SK-N-SH treated with all-trans-retinoic acid at 6 μM for 48 hours (cell line): ENCODE measurements at regions not wholly inside any gene's neighbourhood (a gene's known extent, or its start where the extent isn't known, plus 50 kb on each side); places are given as distances from the start of the nearest gene placed in this dataset.

Source experiments
- ARNTL ChIP-seq: fragments of 450-650 bp; formaldehyde crosslinking; IDR thresholded peaks from 2 replicates; pipeline ENCODE4 v1.5.0; 2020; ENCODE audit warnings: low read depth, mild to moderate bottlenecking, moderate library complexity, borderline replicate concordance
- ESRRG ChIP-seq: fragments of 250-450 bp; sonication (Bioruptor Pico); IDR thresholded peaks from 2 replicates; pipeline ENCODE4 v1.6.1; 2021; ENCODE audit warnings: mild to moderate bottlenecking
- RARB ChIP-seq: fragments of 250-450 bp; sonication (Bioruptor Pico); IDR thresholded peaks from 2 replicates; pipeline ENCODE4 v1.8.0; 2021; ENCODE audit warnings: mild to moderate bottlenecking, moderate library complexity
- SNAI2 ChIP-seq: fragments of 250-450 bp; sonication (Bioruptor Pico); IDR thresholded peaks from 2 replicates; pipeline ENCODE4 v1.5.0; 2020; ENCODE audit warnings: mild to moderate bottlenecking, moderate library complexity
- ZFP30 ChIP-seq: fragments of 450-650 bp; formaldehyde crosslinking; IDR thresholded peaks from 2 replicates; pipeline ENCODE4 v1.5.0; 2022; ENCODE audit warnings: mild to moderate bottlenecking, moderate library complexity

GRCh38 chr10:4281190-4281825, 496.3 kb upstream of the KLF6 start:
- no peak for TF ChIP-seq ZFP30
- TF ChIP-seq SNAI2 = no peak
- no peak for TF ChIP-seq ESRRG (CRISPR knock-in tag)
- TF ChIP-seq ARNTL (CRISPR knock-in tag) = no peak
- no peak for TF ChIP-seq RARB (CRISPR knock-in tag)
